Stimulated activated CD8-positive, alpha-beta memory T cell treated with anti-CD3 and anti-CD28 coated beads, Interleukin-12 subunit alpha, Interleukin-12 subunit beta, amount 100 ng/mL, for 1 hour (primary cell): ENCODE measurements at regions not wholly inside any gene's neighbourhood (a gene's known extent, or its start where the extent isn't known, plus 50 kb on each side); places are given as distances from the start of the nearest gene placed in this dataset.
"Not testable (repeated sequence)": the region's sequence is repeated elsewhere in the genome, so short reads cannot be mapped to it uniquely, and the experiment has no call there.

Experiments
- DNase-seq: peaks from one replicate; pipeline ENCODE4 v3.0.0-alpha.2; 2020; ENCODE audit warnings: low read depth

DNA sequence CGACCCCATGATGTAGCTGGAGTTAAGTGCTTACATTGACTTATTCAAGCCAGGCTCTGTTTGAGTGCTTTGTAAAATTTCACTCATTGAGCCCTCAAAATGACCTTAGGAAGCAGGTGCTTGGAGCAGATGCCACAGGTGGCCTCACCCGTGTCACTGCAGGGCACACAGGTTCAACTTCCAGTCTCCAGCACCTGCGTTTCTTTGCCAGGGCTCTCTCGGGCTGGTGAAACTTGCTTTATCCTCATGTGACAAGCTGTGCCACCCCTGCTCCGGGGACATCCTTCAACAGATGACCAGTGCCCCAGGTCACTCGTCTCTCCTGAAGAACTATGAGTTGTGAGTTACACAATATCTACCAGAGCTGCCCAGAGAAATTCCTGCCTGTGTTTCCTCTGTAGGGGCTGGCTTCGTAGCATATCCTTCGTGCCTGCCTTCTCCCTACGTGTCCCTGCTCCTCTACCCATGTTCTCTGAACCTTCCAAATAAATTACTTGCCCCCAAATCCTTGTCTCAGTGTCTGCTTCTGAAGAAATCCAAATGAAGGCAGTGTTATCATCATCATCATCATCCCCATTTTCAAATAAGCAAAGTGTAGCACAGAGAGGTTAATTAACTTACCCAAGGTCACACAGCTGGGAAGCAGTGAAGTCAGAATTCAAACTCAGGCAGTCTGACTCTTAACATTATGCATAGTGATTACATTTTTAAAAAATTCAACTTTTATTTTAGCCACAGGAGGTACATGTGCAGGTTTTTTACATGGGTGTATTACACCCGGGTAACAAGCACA, 352.5 kb downstream of the NPIPA8 start:
- DNase-seq, result no peak

DNA sequence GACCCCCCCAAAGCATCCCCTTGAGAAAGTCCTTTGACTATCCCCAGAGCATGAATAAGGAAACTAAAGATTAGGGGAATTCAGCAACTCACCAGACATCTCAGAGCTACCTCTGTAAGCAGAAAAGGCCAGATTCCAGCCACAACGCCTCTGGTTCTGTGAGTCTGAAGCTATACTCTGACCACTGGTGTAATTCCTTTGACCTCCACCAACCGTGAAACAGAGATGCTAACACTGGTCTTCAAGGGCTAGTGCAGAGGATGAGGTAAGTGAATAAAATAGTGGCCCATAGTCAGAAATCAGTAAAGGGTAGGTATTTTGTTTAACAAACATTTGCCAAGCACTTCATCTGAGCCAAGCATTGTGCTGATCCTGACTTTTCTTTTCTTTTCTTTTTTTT, 353.4 kb downstream of the NPIPA8 start:
- no peak for DNase-seq

DNA sequence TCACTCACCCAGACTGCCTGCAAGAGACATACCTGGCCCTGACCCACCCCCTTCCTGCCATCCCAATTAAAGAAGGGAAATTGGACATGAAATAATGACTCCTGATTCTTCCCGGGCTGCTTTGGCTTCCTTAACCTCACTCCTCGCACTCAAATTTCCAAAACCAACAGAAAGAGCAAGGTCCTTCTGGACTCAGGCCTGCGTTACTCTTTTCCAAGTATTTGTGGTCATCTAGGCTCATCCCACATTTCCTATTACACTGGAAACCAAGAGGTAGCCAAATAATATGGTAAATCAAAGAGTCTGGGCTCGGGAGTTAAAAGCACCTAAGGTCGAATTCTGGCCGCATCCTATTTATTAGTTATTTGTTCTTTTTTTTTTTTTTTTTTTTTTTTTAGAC, 359.3 kb downstream of the NPIPA8 start:
- no peak for DNase-seq

DNA sequence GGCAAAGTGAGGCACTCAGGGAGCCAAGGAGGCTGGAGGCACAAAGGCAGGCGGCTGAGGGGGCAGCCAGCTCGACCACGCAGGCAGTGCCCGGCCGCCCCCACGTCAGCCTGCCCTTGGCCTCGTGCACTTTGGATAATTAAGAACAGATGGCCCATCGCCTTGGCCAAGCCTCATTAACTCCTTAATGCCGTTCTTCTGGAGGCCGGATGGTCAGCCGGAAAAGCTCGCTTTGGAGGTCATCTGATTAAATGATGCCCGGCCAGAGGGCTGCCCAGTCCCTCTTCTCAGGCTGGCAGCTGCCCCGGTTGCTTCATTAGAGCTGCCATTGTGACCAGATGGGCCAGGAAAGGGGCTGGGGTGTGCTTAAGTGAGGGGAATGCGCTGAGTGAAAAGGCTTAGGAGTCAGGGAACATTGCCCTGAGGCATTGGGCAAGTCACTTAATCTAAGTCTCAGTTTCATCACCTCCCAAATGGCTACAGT, 364.0 kb downstream of the NPIPA8 start:
- no peak for DNase-seq

DNA sequence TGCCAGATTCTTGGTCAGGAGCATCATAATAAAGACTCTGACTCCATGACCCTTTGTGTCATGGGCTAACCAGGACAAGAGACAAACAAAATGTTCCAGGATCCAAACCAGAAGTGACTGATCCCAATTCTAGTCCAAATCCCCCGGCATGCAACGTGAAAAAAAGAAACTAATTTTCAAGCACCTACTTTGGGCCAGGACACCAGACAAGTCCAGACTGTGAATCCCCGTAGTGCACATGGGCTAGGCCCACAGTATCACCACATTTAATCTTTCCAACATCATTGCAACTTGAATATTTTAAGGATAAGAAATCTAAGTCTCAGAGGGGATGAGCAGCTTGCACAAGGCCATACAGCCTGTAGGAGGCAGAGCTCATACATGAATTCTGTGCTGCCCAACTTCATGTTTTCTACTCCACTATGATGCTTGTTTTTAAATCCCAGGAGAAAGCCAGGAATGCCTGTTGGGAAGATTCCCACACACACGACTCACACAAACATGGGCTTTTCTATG, 365.7 kb downstream of the NPIPA8 start:
- no peak for DNase-seq

DNA sequence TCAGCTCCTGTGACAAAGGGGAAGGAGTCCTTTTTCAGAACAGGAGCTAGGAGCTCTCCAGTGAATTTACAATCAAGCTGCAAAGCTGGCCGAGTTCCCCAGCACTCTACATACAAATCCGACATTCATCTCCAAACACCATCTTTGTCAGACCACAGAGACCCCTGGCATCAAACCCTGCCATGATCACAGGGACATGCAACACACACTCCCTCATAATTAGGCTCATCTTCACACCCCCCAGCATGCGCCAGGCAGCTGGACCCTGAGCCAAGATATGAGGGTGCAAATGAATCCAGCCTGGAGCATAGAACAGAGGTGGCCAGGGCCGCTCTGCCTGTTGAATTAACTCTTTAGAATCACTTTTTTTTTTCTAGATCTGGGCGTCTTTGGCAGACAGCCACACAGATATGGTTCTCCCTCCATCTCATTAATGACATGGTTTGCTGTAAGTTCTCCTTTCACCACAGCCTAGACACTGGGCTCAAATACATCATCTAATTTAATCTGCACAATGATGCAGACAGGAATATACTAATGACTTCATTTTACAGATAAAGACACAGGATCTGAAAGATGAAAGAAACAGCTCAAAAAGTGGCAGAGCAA, 366.3 kb downstream of the NPIPA8 start:
- DNase-seq, result no peak

DNA sequence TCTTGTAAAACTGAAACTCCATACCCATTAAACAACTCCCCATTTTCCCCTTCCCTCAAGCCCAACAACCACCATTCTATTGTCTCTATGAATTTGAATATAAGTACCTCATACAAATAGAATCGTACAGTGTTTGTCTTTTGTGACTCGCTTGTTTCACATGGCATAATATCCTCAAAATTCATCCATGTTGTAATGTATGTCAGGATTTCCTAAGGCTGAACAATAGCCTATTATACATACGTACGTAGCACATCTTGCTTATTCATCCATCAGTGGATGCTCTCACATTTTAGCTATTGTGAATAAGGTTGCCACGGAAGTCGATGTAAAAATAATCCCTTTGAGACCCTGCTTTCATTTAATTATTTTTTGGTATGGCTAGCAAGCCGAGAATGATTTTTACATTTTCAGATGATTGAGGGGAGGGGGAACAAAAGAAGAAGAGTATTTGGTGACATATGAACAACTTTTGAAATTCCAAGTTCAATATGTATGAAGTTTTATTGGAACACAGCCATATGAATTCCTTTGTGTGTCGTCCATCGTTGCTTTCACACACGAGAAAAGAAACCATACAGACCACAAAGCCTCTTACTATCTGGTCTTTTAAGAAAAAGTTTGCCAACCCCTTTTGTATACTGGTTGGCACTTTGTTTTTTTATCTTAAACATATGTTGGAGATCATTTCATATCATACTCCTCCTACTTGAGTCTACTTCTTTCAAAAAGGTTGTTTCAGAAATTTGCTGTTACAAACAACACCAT, 371.2 kb downstream of the NPIPA8 start:
- no peak for DNase-seq

DNA sequence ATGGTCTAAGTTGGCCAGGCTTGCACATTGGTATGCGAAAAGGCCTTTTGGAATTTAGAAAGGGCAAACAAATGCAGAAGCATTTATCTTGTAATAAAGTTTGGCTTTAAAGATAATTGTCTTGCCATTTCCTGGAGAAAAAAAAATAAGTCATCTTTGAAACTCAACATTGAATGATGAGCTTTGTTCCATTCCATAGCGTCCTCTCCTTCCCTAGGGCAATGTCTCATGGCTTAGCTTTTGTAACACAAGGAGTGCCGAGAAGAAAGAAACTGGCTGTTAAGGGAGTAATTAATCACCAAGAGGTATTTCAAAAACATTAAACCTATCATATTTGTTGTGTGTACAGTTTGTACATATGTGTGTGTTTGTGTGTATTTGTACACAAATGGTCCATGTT, 372.3 kb downstream of the NPIPA8 start:
- no peak for DNase-seq

DNA sequence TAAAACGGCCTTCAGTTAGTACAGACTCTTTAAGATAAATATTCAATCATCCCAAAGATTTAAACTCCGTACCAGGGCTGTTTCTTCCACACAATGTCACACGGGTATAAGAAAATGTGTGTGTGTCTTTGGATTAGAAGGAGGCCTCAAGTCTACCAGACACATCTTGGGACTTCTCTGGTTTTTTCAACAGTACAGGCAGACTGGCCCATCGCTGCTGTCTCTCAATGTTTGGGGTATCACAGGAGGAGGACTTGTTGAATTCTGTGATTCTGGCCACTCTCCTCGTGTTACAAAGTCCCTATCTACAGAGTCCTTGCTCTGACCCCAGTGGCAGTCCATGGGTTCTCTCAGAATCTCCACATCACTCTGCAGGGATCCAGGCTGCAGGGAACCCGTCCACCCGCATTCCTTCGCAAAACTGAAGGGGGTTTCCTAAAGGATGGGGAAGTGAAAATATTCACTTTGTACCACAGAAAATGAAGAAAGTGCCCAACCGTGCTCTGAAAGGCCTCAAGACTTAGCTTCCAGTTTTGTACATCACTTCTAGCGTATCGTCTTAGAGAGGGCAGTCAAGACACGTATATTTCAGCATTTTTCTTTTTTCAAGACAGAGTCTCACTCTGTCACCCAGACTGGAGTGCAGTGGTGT, 373.2 kb downstream of the NPIPA8 start:
- no peak for DNase-seq

DNA sequence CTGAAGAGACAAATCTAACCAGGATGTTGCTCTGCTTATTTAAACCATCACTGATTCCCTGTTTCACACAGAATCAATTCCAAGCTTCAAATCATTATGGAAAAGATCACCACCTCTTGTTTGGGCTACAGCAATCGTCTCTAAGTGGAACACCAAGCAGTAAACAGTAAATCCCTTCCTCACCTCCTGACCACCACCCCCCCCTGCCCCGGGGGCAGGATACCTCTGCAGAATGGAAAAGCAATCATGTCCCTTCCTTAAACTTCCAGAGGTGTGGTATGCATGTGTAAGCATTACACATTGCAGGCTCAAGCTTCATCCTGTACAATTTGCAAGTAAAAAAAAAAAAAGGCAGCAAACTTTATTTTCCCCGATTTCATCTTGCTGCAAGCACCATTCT, 373.8 kb downstream of the NPIPA8 start:
- no peak for DNase-seq

DNA sequence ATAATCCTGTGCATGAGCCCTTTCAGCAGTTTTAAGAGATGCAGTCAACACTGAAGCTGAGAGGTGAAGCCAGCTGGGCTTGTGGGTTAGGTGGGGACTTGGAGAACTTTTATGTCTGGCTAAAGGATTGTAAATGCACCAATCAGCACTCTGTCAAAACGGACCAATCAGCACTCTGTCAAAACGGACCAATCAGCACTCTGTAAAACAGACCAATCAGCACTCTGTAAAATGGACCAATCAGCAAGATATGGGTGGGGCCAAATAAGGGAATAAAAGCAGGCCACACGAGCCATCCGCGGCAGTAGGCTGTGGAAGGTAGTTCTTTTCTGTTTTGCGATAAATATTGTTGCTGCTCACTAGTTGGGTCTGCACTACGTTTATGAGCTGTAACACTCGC, 374.7 kb downstream of the NPIPA8 start:
- DNase-seq, result not testable (repeated sequence)

DNA sequence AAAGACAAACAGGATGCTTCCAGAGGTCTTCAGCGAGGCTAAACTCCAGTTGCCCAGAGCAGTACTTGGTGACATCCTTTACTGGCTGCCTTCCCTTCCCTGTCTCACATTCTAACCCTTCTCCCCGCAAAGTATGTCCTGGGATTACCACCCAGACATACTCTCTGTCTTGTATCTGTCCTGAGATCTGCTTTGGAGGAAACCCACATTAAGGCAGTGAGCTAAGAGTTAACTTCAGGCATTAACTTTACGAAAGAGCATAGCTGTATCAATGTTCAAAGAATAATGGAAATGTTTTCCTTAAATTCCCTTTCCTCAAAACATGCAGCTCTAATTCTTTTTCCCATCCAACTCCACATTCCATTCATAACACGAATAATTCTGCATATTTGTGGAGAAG, 385.2 kb downstream of the NPIPA8 start:
- no peak for DNase-seq

DNA sequence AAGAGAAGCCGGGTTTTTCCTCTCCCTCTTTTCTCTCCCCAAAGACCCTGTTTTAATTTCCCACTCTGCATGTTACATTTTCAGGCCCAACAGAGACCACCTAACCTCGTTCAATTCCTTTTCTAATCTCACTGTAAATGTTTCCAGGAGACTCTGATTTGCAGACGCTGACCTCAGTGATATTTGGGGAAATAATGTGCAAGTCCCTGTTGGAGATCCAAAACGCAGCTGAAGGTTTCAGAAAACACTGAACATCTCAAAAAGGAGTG, 386.6 kb downstream of the NPIPA8 start:
- no peak for DNase-seq

DNA sequence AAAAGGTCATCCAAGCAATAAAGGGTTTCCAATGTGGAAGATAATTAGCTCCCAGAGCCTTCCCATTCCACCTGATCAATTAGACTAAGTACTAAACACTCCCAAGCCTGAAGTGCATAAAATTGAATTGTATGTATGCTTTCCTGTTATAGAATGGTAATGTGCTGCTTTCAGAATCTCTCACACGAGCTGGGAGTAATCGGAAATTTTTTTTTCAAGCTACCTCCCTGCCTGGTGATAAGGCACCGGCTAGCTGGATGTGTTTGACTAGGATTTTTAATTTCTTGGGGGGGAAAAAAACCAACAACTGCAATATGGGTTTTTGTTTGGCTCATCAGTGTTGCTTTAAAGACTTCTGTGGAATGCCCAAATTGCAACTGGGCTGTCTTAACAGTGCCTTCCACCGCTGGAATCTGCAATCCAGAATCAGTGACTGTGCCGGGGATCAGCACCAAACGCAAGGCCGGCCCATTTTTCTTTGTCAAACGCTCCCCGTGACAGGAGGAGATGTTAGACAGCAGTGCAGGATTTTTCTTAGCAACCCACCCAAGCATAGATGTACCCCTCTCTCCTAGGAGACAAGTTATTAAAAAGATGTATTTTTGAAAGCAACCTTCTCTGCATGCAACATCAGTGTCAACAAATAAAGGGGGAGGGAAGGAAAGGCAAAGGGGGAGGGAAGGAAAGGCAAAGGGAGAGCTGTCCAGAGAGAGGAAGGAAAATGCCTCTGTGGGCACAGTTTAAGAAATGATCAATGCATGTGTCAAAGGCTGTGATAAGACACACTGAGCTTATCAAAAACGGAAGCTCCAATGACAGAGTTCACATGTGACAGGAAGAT, 387.2 kb downstream of the NPIPA8 start:
- DNase-seq, result no peak

DNA sequence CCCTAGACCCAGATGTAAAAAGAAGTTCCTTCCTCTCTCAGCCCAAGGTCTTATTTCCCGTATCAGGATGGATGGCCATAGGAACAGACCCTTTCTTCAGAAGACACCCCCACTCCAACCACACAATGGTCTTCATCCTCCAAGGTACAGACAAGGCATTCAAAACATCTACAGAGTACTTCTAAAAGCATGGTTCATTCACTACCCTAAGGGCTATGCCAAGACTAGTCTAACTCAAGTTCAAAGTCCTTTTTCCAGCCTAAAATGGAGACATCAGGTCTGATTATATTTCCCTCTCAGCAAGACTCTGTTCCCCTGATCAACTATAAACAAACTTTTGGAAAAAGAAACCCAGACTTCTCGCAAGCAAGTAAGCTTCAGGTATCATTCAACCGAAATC, 388.9 kb downstream of the NPIPA8 start:
- no peak for DNase-seq

DNA sequence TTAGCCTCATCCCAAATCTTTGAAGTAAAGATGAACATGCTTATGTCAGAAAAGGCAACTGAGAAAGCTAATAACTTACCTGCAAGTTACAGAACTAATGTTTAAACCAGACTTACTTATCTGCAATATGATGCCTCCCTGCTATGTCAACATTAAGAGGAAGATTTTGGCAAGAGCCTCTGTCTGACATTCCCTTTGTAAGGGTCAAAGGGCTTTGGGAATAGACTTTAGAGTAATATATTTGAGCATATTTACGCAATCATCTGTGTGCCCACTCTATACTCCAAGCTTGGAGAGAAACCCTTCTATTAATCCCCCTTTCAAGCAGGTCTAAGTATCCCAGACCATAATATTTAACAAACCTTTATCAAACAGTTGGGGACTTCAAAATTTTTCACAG, 389.4 kb downstream of the NPIPA8 start:
- DNase-seq, result no peak

DNA sequence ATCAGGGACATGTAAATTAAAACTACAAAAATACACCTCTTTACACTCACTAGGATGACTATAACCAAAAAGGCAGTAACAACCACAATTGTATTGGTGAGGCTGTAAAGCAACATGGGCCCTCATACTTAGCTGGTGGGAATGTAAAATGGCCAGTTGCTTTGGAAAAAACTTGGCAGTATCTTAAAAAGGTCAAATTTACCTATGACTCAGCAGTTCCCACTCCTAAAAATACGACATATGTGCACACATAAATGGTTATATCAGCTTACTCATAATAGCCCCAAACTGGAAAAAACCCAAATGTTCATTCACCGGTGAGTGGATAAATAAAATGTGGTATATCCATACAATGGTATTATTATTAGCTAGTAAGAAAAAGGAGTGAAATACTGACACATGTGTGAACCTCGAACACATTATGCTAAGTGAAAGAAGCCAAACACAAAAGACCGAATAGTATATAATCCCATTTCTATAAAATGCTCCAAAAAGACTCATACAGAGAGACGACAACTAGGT, 391.4 kb downstream of the NPIPA8 start:
- DNase-seq, result no peak

DNA sequence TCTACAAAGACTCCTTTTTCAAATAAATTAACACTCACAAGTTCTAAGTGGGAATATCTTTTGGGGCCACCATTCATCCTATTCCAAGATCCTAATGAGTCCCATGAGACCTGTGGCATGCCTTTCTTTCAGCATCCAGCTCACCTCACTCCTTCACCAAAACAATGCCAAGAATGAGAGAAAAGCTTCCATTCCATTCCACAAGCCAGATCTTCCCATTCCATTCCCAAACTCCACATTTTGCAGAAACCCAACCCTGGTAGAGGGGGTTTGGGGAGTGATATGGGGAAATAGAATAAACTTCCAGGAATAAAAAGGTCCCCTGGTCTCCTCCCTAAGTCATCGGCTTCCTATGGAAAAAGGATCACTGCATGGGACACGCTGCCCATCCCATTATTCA, 392.2 kb downstream of the NPIPA8 start:
- no peak for DNase-seq

DNA sequence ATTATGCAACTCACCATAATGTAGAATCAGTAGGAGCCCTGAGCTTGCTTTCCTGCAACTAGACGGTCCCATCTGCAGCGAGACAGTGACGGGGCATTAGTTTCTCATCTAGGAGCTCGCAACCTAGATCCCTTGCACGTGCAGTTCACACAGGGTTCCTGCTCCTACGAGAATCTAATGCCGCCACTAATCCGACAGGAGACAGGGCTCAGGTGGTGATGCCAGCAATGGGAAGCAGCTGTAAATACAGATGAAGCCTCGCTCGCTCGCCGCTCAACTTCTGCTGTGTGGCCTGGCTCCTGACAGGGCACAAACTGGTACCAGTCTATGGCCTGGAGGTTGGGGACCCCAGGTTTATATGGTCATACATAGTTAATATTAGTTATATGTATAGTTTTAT, 394.5 kb downstream of the NPIPA8 start:
- no peak for DNase-seq

DNA sequence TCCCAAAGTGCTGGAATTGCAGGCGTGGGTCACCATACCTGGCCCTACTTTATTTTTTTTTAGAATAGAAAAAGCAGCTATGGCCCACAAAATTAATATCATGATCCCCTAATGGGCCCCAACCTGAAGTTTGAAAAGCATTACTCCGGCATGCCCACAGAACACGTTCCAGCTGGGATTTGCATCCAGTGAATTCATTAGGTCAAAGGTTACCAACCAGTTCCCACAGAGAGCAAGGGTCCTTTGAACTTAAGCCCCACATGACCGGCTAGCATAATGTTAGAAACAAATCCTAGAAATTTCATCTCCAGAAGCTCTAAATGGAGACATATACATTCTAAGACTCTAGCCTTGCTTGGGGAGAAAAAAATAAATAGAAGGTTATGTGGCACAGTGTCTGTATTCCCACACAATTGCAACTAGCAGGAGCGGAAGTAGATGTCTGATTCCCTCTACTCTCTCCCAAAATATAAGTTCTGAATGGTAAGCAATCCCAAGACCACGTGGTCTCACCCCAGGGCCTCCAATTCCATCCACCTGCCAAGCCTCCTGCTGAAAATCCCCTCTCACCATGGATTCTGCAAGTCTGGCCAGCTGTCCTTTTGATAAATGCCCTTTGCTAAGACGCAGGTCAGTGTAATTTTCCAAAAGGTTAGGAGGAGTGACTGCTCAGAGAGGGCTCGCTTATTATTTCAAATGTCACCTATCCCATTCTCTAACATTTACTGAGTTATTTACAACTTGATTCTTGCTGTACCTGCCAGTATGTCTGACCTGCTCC, 395.8 kb downstream of the NPIPA8 start:
- DNase-seq, result no peak

DNA sequence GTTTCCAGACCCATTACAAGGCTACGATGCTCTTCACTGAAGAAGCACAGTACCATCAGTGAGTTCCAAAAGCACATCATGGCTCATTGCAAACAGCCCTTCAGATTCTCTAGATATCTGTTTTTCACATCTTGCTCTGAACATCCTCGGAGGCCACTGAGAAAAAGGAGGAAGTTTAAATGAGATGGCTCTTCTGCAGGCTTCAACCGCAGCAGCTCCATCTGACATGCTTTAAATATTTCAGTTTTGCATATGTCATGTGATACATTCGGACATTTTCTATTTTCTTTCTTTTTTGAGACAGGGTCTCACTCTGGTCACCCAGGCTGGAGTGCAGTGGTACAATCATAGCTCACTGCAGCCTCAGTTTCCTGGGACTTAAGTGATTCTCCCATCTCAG, 396.8 kb downstream of the NPIPA8 start:
- DNase-seq, result no peak
